GM23338 (cell line): ENCODE measurements at regions not wholly inside any gene's neighbourhood (a gene's known extent, or its start where the extent isn't known, plus 50 kb on each side); places are given as distances from the start of the nearest gene placed in this dataset.

ENCODE experiments used
- ATAC-seq: fragments of 200-7000 bp; cut with Tn5 transposase; 3 replicates; pipeline ENCODE4 v1.9.1; 2020
- DNase-seq: peaks from one replicate; pipeline ENCODE4 v3.0.0-alpha.2; 2015; ENCODE audit warnings: low spot score
- H2AFZ ChIP-seq: fragments of 200-600 bp; sonication (generic); 2 replicates; pipeline ENCODE4 v1.8.0; 2016; ENCODE audit warnings: antibody characterized with exemption, mild to moderate bottlenecking, moderate library complexity
- H3F3A ChIP-seq: fragments of 200-600 bp; sonication (generic); replicated peaks from 2 replicates; pipeline ENCODE4 v1.8.0; 2017; ENCODE audit warnings: antibody characterized with exemption, mixed run types, low read depth
- H3K27ac ChIP-seq: fragments of 200-600 bp; sonication (generic); 2 replicates; pipeline ENCODE4 v1.6.1; 2016; ENCODE audit warnings: low read depth
- H3K27me3 ChIP-seq: fragments of 200-600 bp; sonication (generic); 2 replicates; pipeline ENCODE4 v1.8.0; 2016; ENCODE audit warnings: mild to moderate bottlenecking, mixed run types, moderate library complexity; ENCODE audit not compliant: insufficient read depth
- H3K36me3 ChIP-seq: fragments of 200-600 bp; sonication (generic); 2 replicates; pipeline ENCODE4 v1.8.0; 2016; ENCODE audit warnings: mild to moderate bottlenecking; ENCODE audit not compliant: insufficient read depth
- H3K4me1 ChIP-seq: fragments of 200-600 bp; sonication (generic); 2 replicates; pipeline ENCODE4 v1.8.0; 2016; ENCODE audit warnings: mild to moderate bottlenecking, moderate library complexity; ENCODE audit not compliant: insufficient read depth
- H3K4me2 ChIP-seq: fragments of 200-600 bp; sonication (generic); 2 replicates; pipeline ENCODE4 v1.7.1; 2017; ENCODE audit warnings: mixed run types
- H3K4me3 ChIP-seq: fragments of 200-600 bp; sonication (generic); 2 replicates; pipeline ENCODE4 v1.6.1; 2016; ENCODE audit warnings: mixed run types
- H3K79me2 ChIP-seq: fragments of 200-600 bp; sonication (generic); replicated peaks from 2 replicates; pipeline ENCODE4 v1.8.0; 2017; ENCODE audit warnings: mild to moderate bottlenecking; ENCODE audit not compliant: insufficient read depth
- H3K9me2 ChIP-seq: fragments of 200-600 bp; sonication (generic); 2 replicates; pipeline ENCODE4 v1.8.0; 2017; ENCODE audit not compliant: insufficient read depth
- H4K20me1 ChIP-seq: fragments of 200-600 bp; sonication (generic); replicated peaks from 2 replicates; pipeline ENCODE4 v1.8.0; 2017; ENCODE audit warnings: mild to moderate bottlenecking; ENCODE audit not compliant: insufficient read depth
- H3K27ac Mint-ChIP-seq: 2 replicates; pipeline ENCODE4 v1.8.0; 2020; ENCODE audit warnings: inconsistent platforms, mild to moderate bottlenecking, moderate library complexity, mixed read lengths
- H3K27me3 Mint-ChIP-seq: 3 replicates; pipeline ENCODE4 v1.8.0; 2022; ENCODE audit warnings: low read depth, mild to moderate bottlenecking, moderate library complexity, mixed read lengths, inconsistent platforms; ENCODE audit not compliant: insufficient read depth, poor library complexity
- H3K36me3 Mint-ChIP-seq: 3 replicates; pipeline ENCODE4 v1.8.0; 2021; ENCODE audit warnings: low read depth, mild to moderate bottlenecking, inconsistent platforms, moderate library complexity, mixed read lengths
- H3K4me1 Mint-ChIP-seq: 3 replicates; pipeline ENCODE4 v1.8.0; 2020; ENCODE audit warnings: mild to moderate bottlenecking, inconsistent platforms, mixed read lengths
- H3K4me3 Mint-ChIP-seq: 3 replicates; pipeline ENCODE4 v1.8.0; 2021; ENCODE audit warnings: moderate library complexity, mild to moderate bottlenecking, inconsistent platforms, mixed read lengths
- H3K9me3 Mint-ChIP-seq: 3 replicates; pipeline ENCODE4 v1.8.0; 2020; ENCODE audit warnings: moderate library complexity, mild to moderate bottlenecking, inconsistent platforms, mixed read lengths
- CREB1 ChIP-seq: fragments of 250-450 bp; sonication (Bioruptor Pico); IDR thresholded peaks from 2 replicates; pipeline ENCODE4 v1.5.0; 2020; ENCODE audit warnings: low read depth, mild to moderate bottlenecking, moderate library complexity
- CTCF ChIP-seq, 2 experiments: fragments of 200-600 bp in 1 of 2; sonication (generic) in 1 of 2; conservative IDR thresholded peaks; 2 replicates each; pipeline versions ENCODE4 v1.5.1 to v1.6.1; 2016 to 2017; ENCODE audit warnings: antibody characterized with exemption in 2 of 2, low read depth in 2 of 2, mild to moderate bottlenecking in 2 of 2, moderate library complexity in 1 of 2
- ETS1 ChIP-seq: IDR thresholded peaks from 2 replicates; pipeline ENCODE4 v1.6.1; 2016; ENCODE audit warnings: antibody characterized with exemption
- EZH2 ChIP-seq: fragments of 200-600 bp; sonication (generic); IDR thresholded peaks from one replicate; pipeline ENCODE4 v1.8.0; 2017; ENCODE audit warnings: antibody characterized with exemption, mild to moderate bottlenecking, low read depth; ENCODE audit not compliant: unreplicated experiment
- EZH2phosphoT487 ChIP-seq: fragments of 200-600 bp; sonication (generic); IDR thresholded peaks from one replicate; pipeline ENCODE4 v1.8.1; 2018; ENCODE audit warnings: antibody characterized with exemption; ENCODE audit not compliant: unreplicated experiment
- JUNB ChIP-seq: IDR thresholded peaks from one replicate; pipeline ENCODE4 v1.6.1; 2016; ENCODE audit warnings: antibody characterized with exemption; ENCODE audit not compliant: unreplicated experiment
- NANOG ChIP-seq: IDR thresholded peaks from 2 replicates; pipeline ENCODE4 v1.6.1; 2016; ENCODE audit warnings: antibody characterized with exemption, borderline replicate concordance
- POLR2AphosphoS5 ChIP-seq: IDR thresholded peaks from 2 replicates; pipeline ENCODE4 v1.6.1; 2016; ENCODE audit warnings: antibody characterized with exemption, low read depth
- REST ChIP-seq: IDR thresholded peaks from one replicate; pipeline ENCODE4 v1.6.1; 2018; ENCODE audit warnings: antibody characterized with exemption; ENCODE audit not compliant: unreplicated experiment
- STAT1 ChIP-seq: IDR thresholded peaks from one replicate; pipeline ENCODE4 v1.6.1; 2016; ENCODE audit warnings: antibody characterized with exemption; ENCODE audit not compliant: unreplicated experiment
- ZNF114 ChIP-seq: fragments of 250-450 bp; sonication (Bioruptor Pico); IDR thresholded peaks from 2 replicates; pipeline ENCODE4 v1.5.0; 2020; ENCODE audit warnings: mild to moderate bottlenecking, moderate library complexity
- ZNF331 ChIP-seq: fragments of 250-450 bp; sonication (Bioruptor Pico); IDR thresholded peaks from 2 replicates; pipeline ENCODE4 v1.5.0; 2020; ENCODE audit warnings: low read depth, mild to moderate bottlenecking, moderate library complexity
- ZNF462 ChIP-seq: fragments of 250-450 bp; sonication (Bioruptor Pico); IDR thresholded peaks from 2 replicates; pipeline ENCODE4 v1.5.0; 2020; ENCODE audit warnings: mild to moderate bottlenecking, moderate library complexity

- Histone ChIP-seq H3K79me2 (no peaks in the 10 kb centered on the region), H3F3A (no peaks in the 10 kb centered on the region), H3K4me1 (peaks cover 7% of the 10 kb centered on the region; the same call in 1 of the 2 replicates), H4K20me1 (no peaks in the 10 kb centered on the region), H2AFZ (no peak overlapping the region), H3K4me3 (no peak overlapping the region), H3K27ac (no peak overlapping the region), H3K36me3 (0 out of 2 replicates have a peak, but pooled peaks cover 5% of the 10 kb centered on the region), H3K4me2 (no peak overlapping the region), H3K9me2 (no peaks in the 10 kb centered on the region; the same call in 1 of the 2 replicates), H3K27me3 (no peaks in the 10 kb centered on the region)
- H3K27ac Mint-ChIP-seq = no peak overlapping the region
- ATAC-seq (no peak), DNase-seq (no peak)
- no peaks in the 10 kb centered on the region; the same call in 2 of the 3 replicates for H3K36me3 Mint-ChIP-seq
- TF ChIP-seq EZH2phosphoT487 = no peak
- no peak for TF ChIP-seq EZH2
- no peak for TF ChIP-seq JUNB
- TF ChIP-seq REST = no peak
- TF ChIP-seq ZNF114 = no peak
- TF ChIP-seq STAT1 = no peak
- TF ChIP-seq ZNF462 (CRISPR knock-in tag) = no peak
- no peak for TF ChIP-seq CTCF (conservative IDR thresholded peaks at IDR 0.05; ENCODE audit: low read depth in 2 of 2)
- TF ChIP-seq CREB1 (CRISPR knock-in tag) = no peak
- no peak for TF ChIP-seq POLR2AphosphoS5
- no peak for TF ChIP-seq ETS1
- TF ChIP-seq NANOG = no peak
- no peak for TF ChIP-seq ZNF331 (CRISPR knock-in tag)
- H3K27me3 Mint-ChIP-seq = peaks cover 8% of the 10 kb centered on the region
- H3K4me3 Mint-ChIP-seq = no peak overlapping the region
- peaks cover 23% of the 10 kb centered on the region for H3K4me1 Mint-ChIP-seq
- H3K9me3 Mint-ChIP-seq = peaks cover 4% of the 10 kb centered on the region; the same call in 2 of the 3 replicates
Measured at GRCh38 chr13:24624363-24624762, 55.8 kb upstream of the ATP12A start.
